Neural crest cell (in vitro differentiated cells): ENCODE measurements at regions not wholly inside any gene's neighbourhood (a gene's known extent, or its start where the extent isn't known, plus 50 kb on each side); places are given as distances from the start of the nearest gene placed in this dataset.

Experiments
- DNase-seq: peaks from one replicate; pipeline ENCODE4 v3.0.0; 2021; ENCODE audit warnings: low read depth, mixed read lengths, low spot score
- H3K27ac Mint-ChIP-seq: one replicate; pipeline ENCODE4 v1.8.0; 2021; ENCODE audit warnings: mild to moderate bottlenecking, mixed read lengths; ENCODE audit not compliant: unreplicated experiment
- H3K27me3 Mint-ChIP-seq: 2 replicates; pipeline ENCODE4 v1.8.0; 2021; ENCODE audit warnings: low read depth, mild to moderate bottlenecking, mixed read lengths
- H3K36me3 Mint-ChIP-seq: 2 replicates; pipeline ENCODE4 v1.8.0; 2021; ENCODE audit warnings: low read depth, mild to moderate bottlenecking, mixed read lengths
- H3K4me1 Mint-ChIP-seq: 2 replicates; pipeline ENCODE4 v1.8.0; 2021; ENCODE audit warnings: mixed read lengths
- H3K4me3 Mint-ChIP-seq: one replicate; pipeline ENCODE4 v1.8.0; 2021; ENCODE audit warnings: mild to moderate bottlenecking, mixed read lengths
- H3K9me3 Mint-ChIP-seq: 2 replicates; pipeline ENCODE4 v1.8.0; 2021; ENCODE audit warnings: mixed read lengths
- CTCF ChIP-seq: fragments of 200-600 bp; sonication (generic); conservative IDR thresholded peaks from 2 replicates; pipeline ENCODE4 v1.5.0; 2021; ENCODE audit warnings: antibody characterized with exemption, mild to moderate bottlenecking

DNA sequence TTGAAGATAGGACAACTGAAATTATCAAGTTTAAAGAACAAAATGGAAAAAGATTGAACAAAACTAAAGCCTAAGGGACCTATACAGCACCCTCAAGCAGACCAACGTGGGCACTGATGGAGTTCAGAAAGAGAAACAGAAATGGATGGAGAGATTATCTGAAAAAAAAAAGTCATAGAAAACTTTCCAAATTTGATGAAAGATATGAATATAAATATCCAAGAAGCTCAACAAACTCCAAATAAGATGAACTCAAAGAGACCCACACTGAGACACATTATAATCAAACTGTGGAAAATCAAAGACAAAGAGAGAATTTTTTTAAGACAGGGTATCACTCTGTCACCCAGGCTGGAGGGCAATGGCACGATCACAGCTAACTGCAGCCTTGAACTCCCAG is 128.6 kb upstream of the PUM3 start:
- peaks cover 6% of the 10 kb centered on the region for H3K4me1 Mint-ChIP-seq
- no peak overlapping the region for H3K4me3 Mint-ChIP-seq
- no peak for TF ChIP-seq CTCF
- H3K27ac Mint-ChIP-seq, result no peak overlapping the region
- DNase-seq, result no peak
- H3K9me3 Mint-ChIP-seq, result peaks cover 6% of the 10 kb centered on the region
- peaks cover 8% of the 10 kb centered on the region for H3K36me3 Mint-ChIP-seq
- H3K27me3 Mint-ChIP-seq, result no peaks in the 10 kb centered on the region

DNA sequence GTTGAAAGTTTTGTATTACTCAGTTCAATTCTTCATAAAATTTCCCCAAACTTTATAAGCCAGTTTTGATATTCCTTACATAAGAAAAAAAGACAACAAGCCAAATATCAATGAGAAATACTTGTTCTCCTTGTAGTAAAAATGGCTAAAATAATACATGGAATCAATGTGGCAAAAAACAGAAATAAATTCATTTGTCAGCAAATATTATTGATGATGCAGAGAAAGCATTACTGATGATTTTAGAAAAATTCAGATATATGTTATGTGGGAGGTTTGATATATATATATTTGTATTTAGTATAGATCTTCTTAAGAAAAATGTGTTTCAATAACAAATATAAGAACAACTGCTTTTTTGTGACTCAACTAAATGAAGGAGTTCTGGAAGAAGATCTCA is 127.0 kb upstream of the PUM3 start:
- Mint-ChIP-seq H3K27ac (no peak overlapping the region), H3K4me3 (no peak overlapping the region), H3K27me3 (no peaks in the 10 kb centered on the region), H3K36me3 (peaks cover 8% of the 10 kb centered on the region), H3K9me3 (peaks cover 6% of the 10 kb centered on the region), H3K4me1 (peaks cover 18% of the 10 kb centered on the region)
- TF ChIP-seq CTCF, result no peak
- DNase-seq, result no peak

GRCh38 chr9:2967766-2968165 is 123.9 kb upstream of the PUM3 start:
- DNase-seq, result no peak
- peaks cover 8% of the 10 kb centered on the region for H3K36me3 Mint-ChIP-seq
- peaks cover 25% of the 10 kb centered on the region for H3K4me1 Mint-ChIP-seq
- peaks cover 6% of the 10 kb centered on the region for H3K9me3 Mint-ChIP-seq
- no peak overlapping the region for H3K27ac Mint-ChIP-seq
- H3K27me3 Mint-ChIP-seq, result no peaks in the 10 kb centered on the region
- no peak for TF ChIP-seq CTCF
- H3K4me3 Mint-ChIP-seq, result no peak overlapping the region

DNA sequence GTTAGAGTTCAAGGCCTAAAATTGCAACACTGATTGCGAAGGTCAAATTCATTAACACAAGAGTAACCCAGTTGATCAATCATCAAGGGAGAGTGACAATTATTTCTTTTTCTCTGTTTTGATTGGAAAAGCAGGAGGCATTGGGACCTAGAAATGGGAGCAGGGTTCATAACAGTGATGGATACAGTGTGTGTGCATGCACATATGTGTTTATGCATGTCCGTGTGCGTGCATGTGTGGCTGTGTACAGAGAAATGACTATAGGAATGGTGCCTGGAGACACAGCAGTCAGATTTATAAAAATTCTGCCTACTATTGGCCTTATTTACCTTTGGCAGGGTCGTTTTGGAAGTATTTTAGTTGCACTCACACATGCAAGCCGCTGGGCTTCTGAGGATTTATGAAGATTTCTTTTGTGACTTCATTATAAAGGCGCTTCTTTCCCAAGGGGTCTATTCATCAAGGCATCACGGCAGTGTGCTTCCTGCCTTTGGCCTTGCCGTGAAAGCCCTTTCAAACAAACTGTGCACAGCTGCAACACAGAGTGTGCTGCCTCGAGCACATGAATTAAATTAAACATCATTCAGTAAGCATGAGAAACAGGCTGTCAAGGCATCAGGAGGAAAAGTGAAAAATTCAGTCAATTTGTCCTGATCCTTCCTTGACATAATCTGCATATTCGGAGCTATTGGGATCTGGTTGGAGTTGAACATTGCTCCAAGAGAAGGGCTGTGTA is 122.8 kb upstream of the PUM3 start:
- Mint-ChIP-seq H3K4me3 (peak overlapping the region; percentile 50), H3K9me3 (peaks cover 2% of the 10 kb centered on the region), H3K27ac (peak overlapping the region; percentile 69), H3K36me3 (peaks cover 2% of the 10 kb centered on the region), H3K4me1 (peaks cover 25% of the 10 kb centered on the region), H3K27me3 (no peaks in the 10 kb centered on the region)
- TF ChIP-seq CTCF, result no peak
- peak; percentile 4 for DNase-seq

DNA sequence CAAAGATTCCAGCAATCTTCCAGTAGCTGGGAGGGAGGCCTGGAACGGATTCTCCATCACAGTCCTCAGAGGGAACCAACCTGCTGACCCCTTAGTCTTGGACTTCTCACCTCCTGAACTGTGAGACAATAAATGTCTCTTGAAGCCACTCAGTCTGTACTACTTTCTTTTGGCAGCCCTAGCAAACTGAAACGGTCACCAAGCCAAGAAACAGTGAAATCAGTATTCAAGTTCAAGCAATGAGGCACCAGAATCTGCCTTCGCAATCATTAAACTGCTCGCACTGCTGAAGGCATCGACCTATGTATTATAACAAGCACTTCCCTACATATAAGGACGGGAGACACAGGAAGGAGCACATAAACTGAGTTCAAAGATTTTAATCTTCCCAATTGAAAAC is 120.6 kb upstream of the PUM3 start:
- H3K4me3 Mint-ChIP-seq, result no peak overlapping the region
- H3K27me3 Mint-ChIP-seq, result no peaks in the 10 kb centered on the region
- H3K27ac Mint-ChIP-seq, result no peak overlapping the region
- TF ChIP-seq CTCF, result no peak
- no peaks in the 10 kb centered on the region for H3K36me3 Mint-ChIP-seq
- no peaks in the 10 kb centered on the region for H3K9me3 Mint-ChIP-seq
- no peak for DNase-seq
- peaks cover 25% of the 10 kb centered on the region for H3K4me1 Mint-ChIP-seq
